KBM-7 (cell line): ENCODE measurements at regions not wholly inside any gene's neighbourhood (a gene's known extent, or its start where the extent isn't known, plus 50 kb on each side); places are given as distances from the start of the nearest gene placed in this dataset.

Experiments used
- DNase-seq: peaks from one replicate; pipeline ENCODE4 v3.0.0-alpha.2; 2015
- in situ Hi-C: fragments of 300-500 bp; cut with MboI; formaldehyde crosslinking; loops from 2 replicates; pipeline ENCODE4 v1.14.3; 2020; ENCODE audit warnings: low sequenced_read_pairs, low pct_unique_long_range_greater_than_20kb, mixed read lengths

DNA sequence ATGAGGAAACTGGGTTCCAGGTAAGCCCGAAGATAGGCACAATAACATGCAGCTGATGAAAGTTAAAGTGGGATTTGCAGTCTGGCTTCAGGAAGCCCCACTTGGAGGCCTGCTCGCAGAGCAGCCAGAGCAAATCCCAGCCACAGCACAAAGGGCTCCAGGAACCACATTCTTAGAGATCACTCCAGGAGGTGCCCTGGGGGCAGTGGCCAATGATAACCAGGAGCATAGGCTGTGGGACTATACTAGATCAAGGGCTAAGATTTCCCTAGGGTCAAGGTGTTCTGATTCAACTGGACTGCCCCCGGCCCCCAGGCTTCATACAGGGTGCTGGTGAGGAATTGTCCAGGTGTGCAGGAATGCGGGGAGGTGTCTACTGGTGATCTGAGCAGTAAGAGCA, 133.9 kb upstream of the PTPRT start:
- DNase-seq, result no peak
- in situ Hi-C loops, result no loop called here

DNA sequence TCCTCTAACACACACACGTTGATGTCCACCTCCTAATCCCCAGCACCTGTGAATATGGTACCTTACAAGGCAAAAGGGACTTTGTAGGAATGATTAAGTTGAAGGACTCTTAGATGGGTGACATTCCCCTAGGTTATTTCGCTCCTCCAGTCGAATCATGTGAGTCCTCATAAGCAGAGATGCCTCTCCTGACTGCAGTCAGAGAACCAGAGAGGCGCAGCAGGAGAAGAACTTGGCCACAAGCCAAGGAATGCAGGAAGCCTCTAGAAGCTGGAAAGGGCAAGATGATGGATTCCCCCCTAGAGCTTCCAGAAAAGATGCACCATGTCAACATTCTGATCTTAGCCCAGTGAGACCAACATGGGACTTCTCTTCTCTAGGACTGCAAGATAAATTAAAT, 133.1 kb upstream of the PTPRT start:
- DNase-seq, result no peak
- in situ Hi-C loops, result no loop called here

DNA sequence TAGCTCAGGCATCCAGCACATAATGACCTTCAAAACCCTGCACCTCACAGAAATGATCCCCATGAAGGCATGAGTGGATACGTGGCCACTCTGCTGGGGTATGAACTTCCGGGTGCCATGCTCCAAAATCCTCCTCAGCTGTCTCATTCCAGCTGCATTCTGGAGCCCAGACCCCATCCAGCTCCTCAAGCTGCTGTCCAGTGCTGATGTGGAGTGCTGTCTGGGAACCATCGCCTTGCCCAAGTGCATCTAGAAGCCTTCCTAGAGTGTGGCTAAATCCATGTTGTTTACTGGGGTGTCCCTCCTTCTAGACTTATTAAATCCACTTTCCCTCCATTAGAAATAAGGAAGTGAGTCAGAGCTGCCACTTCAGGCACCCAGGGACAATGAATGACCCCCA, 130.8 kb upstream of the PTPRT start:
- in situ Hi-C loops, result no loop called here
- DNase-seq, result no peak

DNA sequence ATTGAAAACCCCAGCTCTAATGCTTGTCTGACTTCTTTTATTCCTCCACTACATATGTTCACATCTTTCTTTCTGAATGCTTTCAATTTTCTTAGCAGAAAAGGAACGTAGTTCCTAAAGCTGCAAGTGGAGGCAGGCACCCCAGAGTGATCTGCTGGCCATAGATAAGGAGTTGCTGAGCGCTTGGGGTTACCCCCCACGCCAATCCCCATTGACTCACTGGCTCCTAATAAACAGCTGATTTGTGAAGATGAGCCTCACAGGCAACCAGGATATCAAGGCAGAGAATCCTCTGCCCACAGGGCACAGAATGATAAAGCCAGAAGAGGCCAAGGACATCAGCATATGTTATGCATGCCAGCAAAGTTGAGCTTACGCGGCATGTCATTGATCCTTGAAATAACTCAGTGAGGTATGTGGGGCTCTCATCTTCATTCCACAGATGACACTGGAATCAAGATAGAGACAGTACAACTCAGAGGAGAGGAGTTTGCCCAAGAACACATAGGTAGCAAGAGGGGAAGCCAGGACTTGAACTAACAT, 129.1 kb upstream of the PTPRT start:
- in situ Hi-C loops, result no loop called here
- no peak for DNase-seq

GRCh38 chr20:43316271-43316670, 126.6 kb upstream of the PTPRT start:
- DNase-seq, result no peak
- in situ Hi-C loops, result no loop called here

- DNase-seq, result no peak
- in situ Hi-C loops, result no loop called here
Measured at GRCh38 chr20:43309266-43309665, 119.6 kb upstream of the PTPRT start.

DNA sequence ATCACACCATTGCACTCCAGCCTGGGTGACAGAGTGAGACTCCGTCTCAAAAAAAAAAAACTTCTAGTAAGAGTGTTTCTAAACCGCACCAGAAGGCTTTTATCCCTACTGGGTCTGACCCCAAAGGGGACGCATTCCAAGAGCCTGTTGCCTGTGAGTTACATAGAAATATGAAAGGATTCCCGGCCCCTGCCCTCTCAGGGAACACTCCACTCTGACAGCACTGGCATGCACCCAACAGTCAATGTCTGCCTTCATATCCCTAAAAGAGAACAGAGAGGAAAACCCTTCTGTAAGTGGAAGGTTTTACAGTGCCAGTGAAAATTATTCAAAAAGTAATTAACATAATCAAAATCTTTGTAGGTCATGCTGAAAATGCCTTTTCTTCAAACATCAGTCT, 117.1 kb upstream of the PTPRT start:
- in situ Hi-C loops, result no loop called here
- DNase-seq, result no peak

DNA sequence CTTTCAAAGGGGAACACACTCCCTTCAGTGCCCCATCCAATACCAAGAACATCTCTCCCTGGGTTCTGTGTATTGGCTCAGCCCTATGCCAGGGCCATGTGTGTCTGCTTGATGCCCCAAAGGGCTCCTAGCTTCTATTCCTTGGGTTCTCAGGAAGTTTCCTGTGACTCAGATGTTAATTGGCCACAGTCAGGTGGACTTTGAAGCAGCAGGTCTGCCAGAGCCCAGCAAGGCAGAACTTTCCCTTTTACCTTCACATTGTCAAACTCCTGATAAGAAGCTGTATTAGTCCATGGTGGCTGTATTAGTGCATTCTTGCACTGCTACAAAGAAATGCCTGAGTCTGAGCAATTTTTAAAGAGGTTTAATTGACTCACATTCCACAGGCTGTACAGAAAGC, 116.0 kb upstream of the PTPRT start:
- in situ Hi-C loops, result no loop called here
- no peak for DNase-seq

DNA sequence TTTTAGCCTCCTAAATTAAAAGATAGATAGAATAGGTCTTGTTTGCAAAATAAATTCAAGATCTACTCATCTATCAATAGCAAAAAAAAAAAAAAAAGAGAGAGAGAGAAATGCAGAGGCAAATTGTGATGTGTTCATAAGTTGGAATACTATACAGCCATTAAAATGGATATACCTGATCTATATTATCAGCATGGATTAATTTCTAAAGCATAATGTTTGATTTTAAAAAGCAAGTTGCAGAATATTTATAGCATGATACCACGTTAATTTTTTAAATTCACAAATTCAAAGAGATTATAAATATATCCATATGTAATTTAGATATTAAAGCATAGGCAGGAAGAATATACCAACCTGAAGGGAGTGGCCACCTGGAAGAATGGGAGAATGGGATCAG, 114.9 kb upstream of the PTPRT start:
- in situ Hi-C loops, result no loop called here

GRCh38 chr20:43302936-43303335, 113.2 kb upstream of the PTPRT start:
- DNase-seq, result no peak
- in situ Hi-C loops, result no loop called here

More for the DNA sequence above, 114.9 kb upstream of the PTPRT start:
- DNase-seq, result no peak

DNA sequence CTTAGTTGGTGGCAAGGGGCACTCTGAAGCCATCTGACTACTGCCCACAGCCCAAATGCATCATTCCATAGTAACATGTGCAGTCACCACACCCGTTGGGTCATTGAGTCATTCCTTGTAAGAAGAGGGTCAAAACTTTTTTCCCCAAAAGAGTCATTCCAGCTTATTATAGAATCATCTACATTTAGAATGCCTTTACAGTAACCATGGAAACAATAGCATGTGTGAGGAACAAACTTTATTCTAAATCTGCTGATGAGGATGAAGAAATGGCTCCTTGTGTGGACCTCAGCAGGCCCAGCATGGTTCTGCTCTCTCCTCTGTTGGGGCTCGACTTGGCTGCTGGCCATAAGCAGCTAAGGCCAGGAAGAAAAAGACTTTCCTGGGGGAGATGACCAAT, 111.2 kb upstream of the PTPRT start:
- no peak for DNase-seq
- in situ Hi-C loops, result no loop called here

DNA sequence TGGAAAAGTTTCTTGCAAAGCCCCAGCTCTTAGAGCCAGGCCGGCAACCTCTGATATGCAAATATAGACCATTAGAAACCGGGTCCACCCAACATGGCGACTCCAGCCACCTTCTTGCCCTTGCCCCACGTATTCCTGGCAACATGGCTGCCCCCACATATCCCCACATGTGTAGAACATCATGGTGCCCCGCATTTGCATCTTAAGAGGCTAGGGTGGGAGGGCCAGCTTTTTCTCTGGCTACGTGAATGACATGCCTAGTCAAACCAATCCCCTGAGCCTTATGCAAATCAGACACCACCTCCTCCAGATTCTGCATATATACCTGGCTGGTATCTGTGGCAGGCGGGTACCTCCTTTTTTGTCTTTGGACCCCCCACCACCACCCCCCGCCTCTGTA, 106.1 kb upstream of the PTPRT start:
- in situ Hi-C loops, result no loop called here
- DNase-seq, result no peak

DNA sequence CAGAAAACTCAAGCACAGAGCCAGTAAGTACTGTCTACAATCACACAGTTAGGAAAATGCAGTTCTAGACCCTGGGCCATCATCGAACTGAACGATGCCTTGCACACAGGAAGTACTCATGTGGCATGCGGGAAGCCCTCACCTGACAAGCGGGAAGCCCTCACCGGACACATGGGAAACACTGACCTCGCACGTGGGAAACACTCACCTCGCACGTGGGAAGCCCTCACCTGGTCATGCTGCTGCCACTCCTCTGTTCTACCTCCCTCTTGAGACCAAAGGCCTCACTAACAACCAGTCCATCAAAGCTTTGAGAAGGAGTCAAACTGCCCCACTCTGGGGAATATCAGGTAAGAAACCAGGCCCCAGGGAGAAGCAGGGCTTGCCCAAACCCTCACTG, 105.6 kb upstream of the PTPRT start:
- DNase-seq, result no peak
- in situ Hi-C loops, result no loop called here

- in situ Hi-C loops, result no loop called here
- no peak for DNase-seq
Measured at GRCh38 chr20:43294031-43294430, 104.3 kb upstream of the PTPRT start.

- in situ Hi-C loops, result no loop called here
- DNase-seq, result no peak
Measured at GRCh38 chr20:43293068-43293786, 103.5 kb upstream of the PTPRT start.

DNA sequence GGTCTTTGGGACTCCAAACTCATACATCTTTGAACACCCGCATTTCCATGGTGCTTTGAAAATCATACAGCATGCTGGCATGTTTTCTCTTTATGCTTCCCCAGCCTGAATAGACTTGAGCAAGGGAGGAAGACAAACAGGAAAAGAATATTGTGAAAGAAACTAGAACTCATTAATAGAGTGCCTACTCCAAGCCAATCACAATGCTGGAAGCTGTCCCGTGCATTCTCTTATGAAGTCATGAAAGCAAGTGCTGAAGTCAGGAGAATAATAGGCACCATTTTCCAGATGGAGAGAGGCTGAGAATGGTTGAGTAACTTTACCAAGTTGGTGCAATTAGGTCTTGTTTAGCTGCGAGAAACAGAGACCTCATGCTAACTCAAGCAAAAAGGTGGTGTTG, 102.5 kb upstream of the PTPRT start:
- in situ Hi-C loops, result no loop called here
- no peak for DNase-seq

DNA sequence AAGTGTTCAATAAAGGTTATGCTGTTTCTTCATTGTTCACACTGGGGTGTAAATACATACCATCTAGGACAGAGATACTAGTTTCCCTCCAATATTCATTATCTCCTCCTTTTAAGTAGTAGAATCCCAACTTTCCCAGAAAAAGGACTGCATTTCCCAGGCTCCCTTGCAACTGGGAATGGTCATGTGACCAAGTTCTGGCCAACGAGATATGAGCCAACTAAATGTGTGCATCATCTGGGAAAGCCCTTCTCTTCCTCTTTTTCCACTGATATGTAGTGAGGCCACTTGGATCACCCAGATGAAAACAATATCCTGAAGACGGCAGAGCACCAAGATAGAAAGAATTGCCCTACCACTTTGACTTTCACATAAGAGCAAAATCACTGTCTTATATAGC, 97.9 kb upstream of the PTPRT start:
- no peak for DNase-seq
- in situ Hi-C loops, result no loop called here

DNA sequence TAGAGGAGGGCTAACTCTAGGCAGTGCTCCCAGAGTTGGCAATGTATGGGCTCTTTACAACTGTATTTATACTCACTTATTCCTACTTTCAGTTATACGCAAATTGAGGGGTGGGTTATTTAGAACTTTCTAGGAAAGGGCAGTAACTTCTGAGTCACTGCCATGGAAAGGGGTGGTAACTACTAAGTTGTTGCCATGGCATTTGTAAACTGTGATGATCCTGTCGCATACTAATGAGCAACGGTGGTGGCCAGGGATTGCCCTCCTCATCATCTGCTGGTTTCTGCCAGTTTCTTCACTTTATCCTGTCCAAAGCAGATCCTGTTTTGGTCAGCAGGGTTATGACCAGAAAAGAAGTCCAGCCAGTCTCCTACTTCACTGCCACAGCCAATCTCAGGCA, 95.5 kb upstream of the PTPRT start:
- in situ Hi-C loops, result no loop called here

GRCh38 chr20:43284486-43284885, 94.8 kb upstream of the PTPRT start:
- in situ Hi-C loops, result no loop called here
- peak; percentile 13 for DNase-seq

More for the DNA sequence above, 95.5 kb upstream of the PTPRT start:
- DNase-seq, result no peak

- DNase-seq, result no peak
- in situ Hi-C loops, result no loop called here
Measured at GRCh38 chr20:43283126-43283525, 93.4 kb upstream of the PTPRT start.

DNA sequence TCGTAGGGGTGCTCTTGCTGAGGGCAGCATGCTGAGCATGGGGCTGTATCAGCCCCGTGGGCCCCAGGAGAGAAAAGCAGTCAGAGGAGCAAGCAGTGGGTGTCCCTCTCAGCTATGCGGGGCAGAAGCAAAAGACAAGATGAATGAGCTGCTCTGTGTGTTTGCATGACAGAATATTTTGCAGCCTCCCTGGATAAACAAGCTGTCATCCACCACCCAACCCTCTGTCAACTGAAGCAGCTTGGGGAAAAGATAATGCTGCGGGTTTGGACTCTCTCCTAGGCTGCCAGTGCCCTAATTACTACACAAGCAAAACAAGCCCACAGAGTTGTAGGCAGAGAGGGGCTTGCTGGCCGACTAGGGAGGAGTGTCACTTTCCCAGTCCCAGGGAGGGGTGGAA, 82.3 kb upstream of the PTPRT start:
- no peak for DNase-seq
- in situ Hi-C loops, result no loop called here
